Natural killer cell (primary cell): ENCODE measurements at regions not wholly inside any gene's neighbourhood (a gene's known extent, or its start where the extent isn't known, plus 50 kb on each side); places are given as distances from the start of the nearest gene placed in this dataset.

ENCODE experiments used
- ATAC-seq, 3 donors: fragments of 150-1000 bp in 2 of 3; fragments of 200-7000 bp in 1 of 3; cut with Tn5 transposase; 1 replicate in 1 of 3; 2 replicates in 2 of 3; pipeline ENCODE4 v1.10.0; 2021; ENCODE audit warnings: mild to moderate bottlenecking in 2 of 3, moderate library complexity in 2 of 3
- DNase-seq, 2 donors: peaks; one replicate each; pipeline versions ENCODE4 v3.0.0 to v3.0.0-alpha.2; 2013 to 2021; ENCODE audit warnings: mixed read lengths in 1 of 2
- H3K27ac ChIP-seq: one replicate; pipeline ENCODE4 v1.5.1; 2013; ENCODE audit warnings: mild to moderate bottlenecking, low read length
- H3K27me3 ChIP-seq: one replicate; pipeline ENCODE4 v1.6.1; 2013; ENCODE audit warnings: low read length; ENCODE audit not compliant: control insufficient read depth, insufficient read depth
- H3K36me3 ChIP-seq: one replicate; pipeline ENCODE4 v1.6.1; 2013; ENCODE audit warnings: low read length; ENCODE audit not compliant: control insufficient read depth, insufficient read depth
- H3K4me1 ChIP-seq: one replicate; pipeline ENCODE4 v1.6.1; 2013; ENCODE audit warnings: low read length; ENCODE audit not compliant: control insufficient read depth, insufficient read depth
- H3K4me3 ChIP-seq: one replicate; pipeline ENCODE4 v1.5.1; 2013; ENCODE audit warnings: low read length
- H3K9me3 ChIP-seq: one replicate; pipeline ENCODE4 v1.6.1; 2013; ENCODE audit warnings: low read length; ENCODE audit not compliant: control insufficient read depth, insufficient read depth
- H3K27ac Mint-ChIP-seq, 2 donors: one replicate each; pipeline ENCODE4 v1.8.0; 2022; ENCODE audit warnings: mild to moderate bottlenecking in 2 of 2, mixed read lengths in 2 of 2, moderate library complexity in 1 of 2
- H3K27me3 Mint-ChIP-seq, 2 donors: one replicate each; pipeline ENCODE4 v1.8.0; 2022; ENCODE audit warnings: low read depth in 2 of 2, mixed read lengths in 2 of 2
- H3K36me3 Mint-ChIP-seq: one replicate; pipeline ENCODE4 v1.8.0; 2022; ENCODE audit warnings: mixed read lengths
- H3K4me1 Mint-ChIP-seq, 2 donors: one replicate each; pipeline ENCODE4 v1.8.0; 2022; ENCODE audit warnings: mixed read lengths in 2 of 2
- H3K4me3 Mint-ChIP-seq: one replicate; pipeline ENCODE4 v1.8.0; 2022; ENCODE audit warnings: mild to moderate bottlenecking, moderate library complexity, mixed read lengths
- H3K9me3 Mint-ChIP-seq, 2 donors: one replicate each; pipeline ENCODE4 v1.8.0; 2022; ENCODE audit warnings: mixed read lengths in 2 of 2
- CTCF ChIP-seq: fragments of 200-600 bp; IDR thresholded peaks from one replicate; pipeline ENCODE4 v1.8.0; 2022; ENCODE audit warnings: antibody characterized with exemption
- WGBS: methylation state at CpG from one replicate; pipeline ENCODE4 v1.1.7; 2013; ENCODE audit warnings: missing lambda C conversion rate; ENCODE audit not compliant: insufficient coverage; 5-methylcytosine and 5-hydroxymethylcytosine counted together
- intact Hi-C: fragments of 100-400 bp; cut with micrococcal nuclease; formaldehyde crosslinking; loops from one replicate; pipeline ENCODE4 v1.14.2; 2022

- no peak for DNase-seq
- H3K27me3 ChIP-seq = no peaks in the 10 kb centered on the region
- no peaks in the 10 kb centered on the region for H3K9me3 ChIP-seq
- no peaks in the 10 kb centered on the region for H3K4me1 ChIP-seq
- H3K27ac ChIP-seq = no peak overlapping the region
- intact Hi-C loops = no loop called here
- H3K36me3 ChIP-seq = no peaks in the 10 kb centered on the region
- Mint-ChIP-seq H3K4me3 (no peak overlapping the region), H3K27ac (no peak overlapping the region), H3K27me3 (peaks cover 7 to 34% of the 10 kb centered on the region in 2 donors), H3K36me3 (no peaks in the 10 kb centered on the region), H3K4me1 (no peaks in the 10 kb centered on the region), H3K9me3 (no peaks in the 10 kb centered on the region)
- no peak for TF ChIP-seq CTCF
- no CpG with 5 or more reads among the region's 2 CpGs for WGBS
- no peak for ATAC-seq
- H3K4me3 ChIP-seq = no peak overlapping the region
These were observed 53.5 kb downstream of the ZNF608 start for GRCh38 chr5:124692950-124693349.

DNA sequence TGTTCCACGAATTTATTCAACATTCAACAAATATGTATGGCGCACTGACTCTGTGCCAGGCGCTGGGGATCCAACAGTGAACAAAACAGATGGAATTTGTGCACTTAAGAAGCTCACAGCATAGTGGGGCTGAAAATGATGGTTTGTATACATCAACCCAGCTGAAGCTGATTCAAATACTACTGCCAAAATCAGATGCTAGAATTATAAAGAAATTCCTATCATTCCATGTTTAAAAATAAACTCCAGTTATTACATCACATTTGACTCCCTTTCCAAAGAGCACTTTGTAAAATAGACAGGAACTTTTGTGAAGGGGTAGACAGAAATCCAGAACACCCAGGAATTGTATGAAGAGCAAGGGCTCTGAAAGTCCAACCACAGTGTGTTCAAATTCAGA is 54.1 kb downstream of the ZNF608 start:
- H3K27me3 Mint-ChIP-seq = peaks cover 9 to 34% of the 10 kb centered on the region in 2 donors
- H3K36me3 Mint-ChIP-seq = no peaks in the 10 kb centered on the region
- no peak for TF ChIP-seq CTCF
- H3K9me3 Mint-ChIP-seq = no peaks in the 10 kb centered on the region
- WGBS = 94% methylated on average over 3 of the region's 3 CpGs
- Histone ChIP-seq H3K27ac (no peak overlapping the region), H3K27me3 (no peaks in the 10 kb centered on the region), H3K9me3 (no peaks in the 10 kb centered on the region), H3K4me1 (no peaks in the 10 kb centered on the region), H3K36me3 (no peaks in the 10 kb centered on the region), H3K4me3 (no peak overlapping the region)
- intact Hi-C loops = no loop called here
- DNase-seq (no peak), ATAC-seq (no peak)
- H3K4me1 Mint-ChIP-seq = no peaks in the 10 kb centered on the region
- H3K4me3 Mint-ChIP-seq = no peak overlapping the region
- H3K27ac Mint-ChIP-seq = no peak overlapping the region

DNA sequence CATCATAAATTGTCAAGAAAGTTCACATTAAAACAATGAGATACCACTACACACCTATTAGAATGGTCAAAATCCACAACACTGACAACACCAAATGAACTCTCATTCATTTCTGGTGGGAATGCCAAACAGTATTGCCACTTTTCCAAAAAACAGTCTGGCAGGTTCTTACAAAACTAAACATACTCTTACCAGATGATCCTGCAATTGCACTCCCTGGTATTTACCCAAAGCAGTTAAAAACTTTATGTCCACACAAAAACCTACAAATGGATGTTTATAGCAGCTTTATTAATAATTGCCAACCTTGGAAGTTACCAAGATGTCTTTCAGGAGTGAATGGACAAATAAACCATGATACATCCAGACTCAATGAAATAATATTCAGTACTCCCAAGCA is 56.8 kb downstream of the ZNF608 start:
- H3K4me1 Mint-ChIP-seq = no peaks in the 10 kb centered on the region
- no peak for DNase-seq
- no peaks in the 10 kb centered on the region for H3K27me3 ChIP-seq
- no peak for ATAC-seq
- H3K4me3 ChIP-seq = no peak overlapping the region
- H3K4me1 ChIP-seq = no peaks in the 10 kb centered on the region
- no peaks in the 10 kb centered on the region for H3K9me3 ChIP-seq
- H3K27me3 Mint-ChIP-seq = peaks cover 5 to 28% of the 10 kb centered on the region in 2 donors
- no peaks in the 10 kb centered on the region for H3K36me3 Mint-ChIP-seq
- no peak overlapping the region for H3K27ac Mint-ChIP-seq
- no peak overlapping the region for H3K27ac ChIP-seq
- intact Hi-C loops = no loop called here
- TF ChIP-seq CTCF = no peak
- H3K4me3 Mint-ChIP-seq = no peak overlapping the region
- H3K36me3 ChIP-seq = no peaks in the 10 kb centered on the region
- no peaks in the 10 kb centered on the region for H3K9me3 Mint-ChIP-seq

GRCh38 chr5:124686239-124687004 is 60.0 kb downstream of the ZNF608 start:
- H3K36me3 ChIP-seq = no peaks in the 10 kb centered on the region
- no peak overlapping the region for H3K27ac ChIP-seq
- DNase-seq (no peak), ATAC-seq (no peak)
- no peaks in the 10 kb centered on the region for H3K27me3 ChIP-seq
- H3K27ac Mint-ChIP-seq = no peak overlapping the region
- H3K36me3 Mint-ChIP-seq = no peaks in the 10 kb centered on the region
- H3K4me3 Mint-ChIP-seq = no peak overlapping the region
- no peak for TF ChIP-seq CTCF
- intact Hi-C loops = no loop called here
- H3K4me1 ChIP-seq = no peaks in the 10 kb centered on the region
- H3K9me3 Mint-ChIP-seq = no peaks in the 10 kb centered on the region
- H3K4me1 Mint-ChIP-seq = no peaks in the 10 kb centered on the region
- no peak overlapping the region for H3K4me3 ChIP-seq
- 75% methylated on average over 3 of the region's 3 CpGs for WGBS
- no peaks in the 10 kb centered on the region for H3K9me3 ChIP-seq
- peaks cover 8 to 20% of the 10 kb centered on the region in 2 donors for H3K27me3 Mint-ChIP-seq
